ENCODE measurements at regions not wholly inside any gene's neighbourhood (a gene's known extent, or its start where the extent isn't known, plus 50 kb on each side); places are given as distances from the start of the nearest gene placed in this dataset.

DNA sequence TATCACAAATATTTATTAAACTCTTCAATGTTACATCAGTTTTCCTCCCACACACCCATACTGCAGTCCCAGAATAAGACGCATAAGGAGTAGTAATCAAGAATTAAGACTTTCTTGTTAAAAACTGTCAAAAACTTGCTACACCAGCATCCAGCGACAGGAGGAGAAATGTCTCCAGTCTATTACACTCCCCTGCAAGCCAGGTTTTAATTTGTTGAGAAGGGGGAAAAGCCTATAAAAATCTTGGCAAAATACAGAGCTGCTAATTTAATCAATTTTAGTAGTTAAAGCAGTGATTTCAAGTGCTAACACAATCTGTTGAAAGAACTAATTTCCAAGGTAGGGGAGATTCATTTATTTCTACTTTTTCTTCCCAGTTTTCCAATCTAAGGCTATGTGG is 102.0 kb upstream of the MED13 start:
- TF ChIP-seq, protein P1, sequence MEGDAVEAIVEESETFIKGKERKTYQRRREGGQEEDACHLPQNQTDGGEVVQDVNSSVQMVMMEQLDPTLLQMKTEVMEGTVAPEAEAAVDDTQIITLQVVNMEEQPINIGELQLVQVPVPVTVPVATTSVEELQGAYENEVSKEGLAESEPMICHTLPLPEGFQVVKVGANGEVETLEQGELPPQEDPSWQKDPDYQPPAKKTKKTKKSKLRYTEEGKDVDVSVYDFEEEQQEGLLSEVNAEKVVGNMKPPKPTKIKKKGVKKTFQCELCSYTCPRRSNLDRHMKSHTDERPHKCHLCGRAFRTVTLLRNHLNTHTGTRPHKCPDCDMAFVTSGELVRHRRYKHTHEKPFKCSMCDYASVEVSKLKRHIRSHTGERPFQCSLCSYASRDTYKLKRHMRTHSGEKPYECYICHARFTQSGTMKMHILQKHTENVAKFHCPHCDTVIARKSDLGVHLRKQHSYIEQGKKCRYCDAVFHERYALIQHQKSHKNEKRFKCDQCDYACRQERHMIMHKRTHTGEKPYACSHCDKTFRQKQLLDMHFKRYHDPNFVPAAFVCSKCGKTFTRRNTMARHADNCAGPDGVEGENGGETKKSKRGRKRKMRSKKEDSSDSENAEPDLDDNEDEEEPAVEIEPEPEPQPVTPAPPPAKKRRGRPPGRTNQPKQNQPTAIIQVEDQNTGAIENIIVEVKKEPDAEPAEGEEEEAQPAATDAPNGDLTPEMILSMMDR (optimal IDR thresholded peaks at IDR 0.05 in 1 of 3, IDR thresholded peaks at IDR 0.05 in 1 of 3, conservative IDR thresholded peaks at IDR 0.05 in 1 of 3; ENCODE audit: extremely low read depth in 1 of 3, insufficient read depth in 2 of 3, low read length in 3 of 3), result no peak
- TF ChIP-seq EZH2 (IDR thresholded peaks at IDR 0.05; ENCODE audit: low read length), result no peak

All from keratinocyte (primary cell).